H1 (cell line): ENCODE measurements at regions not wholly inside any gene's neighbourhood (a gene's known extent, or its start where the extent isn't known, plus 50 kb on each side); places are given as distances from the start of the nearest gene placed in this dataset.

Experiments
- CTCF ChIP-seq, 3 experiments: IDR thresholded peaks; 1 replicate in 2 of 3; 2 replicates in 1 of 3; pipeline versions ENCODE4 v1.5.1 to v1.6.1; 2011; ENCODE audit warnings: low read length in 3 of 3, mild to moderate bottlenecking in 3 of 3, inconsistent platforms in 2 of 3, low read depth in 1 of 3, moderate library complexity in 1 of 3; ENCODE audit not compliant: insufficient read depth in 1 of 3; ENCODE audit errors: control extremely low read depth in 1 of 3
- KDM1A ChIP-seq: fragments of 200-600, 300-600 bp; sonication (generic); IDR thresholded peaks from 2 replicates; pipeline ENCODE4 v1.7.1; 2016; ENCODE audit warnings: mild to moderate bottlenecking, low read length, borderline replicate concordance

- TF ChIP-seq KDM1A, result no peak
- TF ChIP-seq CTCF (IDR thresholded peaks at IDR 0.05; ENCODE audit: control extremely low read depth in 1 of 3, insufficient read depth in 1 of 3, low read depth in 1 of 3, low read length in 3 of 3), result no peak
Measured at GRCh38 chr5:51669095-51669494, 285.8 kb downstream of the ISL1 start.
